ENCODE measurements at regions not wholly inside any gene's neighbourhood (a gene's known extent, or its start where the extent isn't known, plus 50 kb on each side); places are given as distances from the start of the nearest gene placed in this dataset.
"Not testable (repeated sequence)": the region's sequence is repeated elsewhere in the genome, so short reads cannot be mapped to it uniquely, and the experiment has no call there.

GRCh38 chr14:84323978-84324377 lies 1206.0 kb upstream of the FLRT2 start:
- DNase-seq (ENCODE audit: insufficient read length, low spot score) (no peak), FAIRE-seq (no peak)
- TF ChIP-seq CTCF (IDR thresholded peaks at IDR 0.05; ENCODE audit: insufficient read depth, missing control alignments), result no peak

- FAIRE-seq, result no peak
- DNase-seq (ENCODE audit: insufficient read length, low spot score), result no peak
- no peak for TF ChIP-seq CTCF (IDR thresholded peaks at IDR 0.05; ENCODE audit: insufficient read depth, missing control alignments)
Measured at GRCh38 chr14:84336433-84336832, 1193.5 kb upstream of the FLRT2 start.

- no peak for TF ChIP-seq CTCF (IDR thresholded peaks at IDR 0.05; ENCODE audit: insufficient read depth, missing control alignments)
- no peak for FAIRE-seq
- no peak for DNase-seq (ENCODE audit: insufficient read length, low spot score)
Measured at GRCh38 chr14:84340938-84341337, 1189.0 kb upstream of the FLRT2 start.

- not testable (repeated sequence) for FAIRE-seq; DNase-seq (ENCODE audit: insufficient read length, low spot score)
Measured at GRCh38 chr14:84341867-84342266, 1188.1 kb upstream of the FLRT2 start.

GRCh38 chr14:84343656-84344055 lies 1186.3 kb upstream of the FLRT2 start:
- FAIRE-seq (no peak), DNase-seq (ENCODE audit: insufficient read length, low spot score) (no peak)
- no peak for TF ChIP-seq CTCF (IDR thresholded peaks at IDR 0.05; ENCODE audit: insufficient read depth, missing control alignments)

- FAIRE-seq (no peak), DNase-seq (ENCODE audit: insufficient read length, low spot score) (no peak)
- no peak for TF ChIP-seq CTCF (IDR thresholded peaks at IDR 0.05; ENCODE audit: insufficient read depth, missing control alignments)
Measured at GRCh38 chr14:84351646-84352045, 1178.3 kb upstream of the FLRT2 start.

- FAIRE-seq (no peak), DNase-seq (ENCODE audit: insufficient read length, low spot score) (no peak)
- TF ChIP-seq CTCF (IDR thresholded peaks at IDR 0.05; ENCODE audit: insufficient read depth, missing control alignments), result no peak
Measured at GRCh38 chr14:84361476-84361875, 1168.5 kb upstream of the FLRT2 start.

GRCh38 chr14:84375235-84375634 lies 1154.7 kb upstream of the FLRT2 start:
- FAIRE-seq (no peak), DNase-seq (ENCODE audit: insufficient read length, low spot score) (no peak)
- no peak for TF ChIP-seq CTCF (IDR thresholded peaks at IDR 0.05; ENCODE audit: insufficient read depth, missing control alignments)
